HL-60 (cell line): ENCODE measurements at regions not wholly inside any gene's neighbourhood (a gene's known extent, or its start where the extent isn't known, plus 50 kb on each side); places are given as distances from the start of the nearest gene placed in this dataset.

Experiments used
- DNase-seq, 2 experiments: peaks; one replicate each; pipeline ENCODE4 v3.0.0-alpha.2; 2010 to 2020; ENCODE audit warnings: low read depth in 1 of 2, low spot score in 1 of 2
- H3K27ac ChIP-seq: fragments of 250-450 bp; sonication (Bioruptor Pico); replicated peaks from 2 replicates; pipeline ENCODE4 v1.5.1; 2020; ENCODE audit warnings: mild to moderate bottlenecking, moderate library complexity
- H3K27me3 ChIP-seq: fragments of 250-450 bp; sonication (Bioruptor Pico); 2 replicates; pipeline ENCODE4 v1.5.1; 2021; ENCODE audit warnings: mild to moderate bottlenecking, moderate library complexity; ENCODE audit not compliant: insufficient read depth, poor library complexity, severe bottlenecking
- H3K4me3 ChIP-seq: replicated peaks from 2 replicates; pipeline ENCODE4 v1.5.1; 2011; ENCODE audit warnings: mild to moderate bottlenecking, control low read depth, low read length; ENCODE audit not compliant: insufficient read depth
- CTCF ChIP-seq: IDR thresholded peaks from one replicate; pipeline ENCODE4 v1.5.1; 2011; ENCODE audit warnings: low read length, control low read depth, inconsistent platforms; ENCODE audit not compliant: insufficient read depth
- GABPA ChIP-seq: IDR thresholded peaks from 2 replicates; pipeline ENCODE4 v1.6.1; 2012; ENCODE audit warnings: low read depth
- POLR2AphosphoS5 ChIP-seq: IDR thresholded peaks from 2 replicates; pipeline ENCODE4 v1.6.1; 2012; ENCODE audit warnings: low read depth
- REST ChIP-seq: IDR thresholded peaks from 2 replicates; pipeline ENCODE4 v1.6.1; 2012; ENCODE audit warnings: low read depth; ENCODE audit not compliant: insufficient replicate concordance
- SPI1 ChIP-seq: IDR thresholded peaks from 2 replicates; pipeline ENCODE4 v1.6.1; 2012; ENCODE audit warnings: low read depth, mild to moderate bottlenecking, borderline replicate concordance

- H3K4me3 ChIP-seq, result no peak overlapping the region
- TF ChIP-seq REST (no peak), SPI1 (no peak), GABPA (no peak), POLR2AphosphoS5 (no peak), CTCF (no peak)
Observed at GRCh38 chr5:163724305-163724704, 218.9 kb downstream of the MAT2B start.

GRCh38 chr5:163727028-163727427 lies 221.6 kb downstream of the MAT2B start:
- H3K27me3 ChIP-seq, result no peaks in the 10 kb centered on the region
- no peak overlapping the region for H3K27ac ChIP-seq
- DNase-seq, result peak in 1 of 2 experiments; percentile 23
- no peak overlapping the region for H3K4me3 ChIP-seq
- TF ChIP-seq GABPA (no peak), SPI1 (peak; percentile 70; the same call in 1 of the 2 replicates)

More at GRCh38 chr5:163724305-163724704, 218.9 kb downstream of the MAT2B start:
- H3K27me3 ChIP-seq, result no peaks in the 10 kb centered on the region
- H3K27ac ChIP-seq, result no peak overlapping the region
- DNase-seq, result no peak

- Histone ChIP-seq H3K27ac (no peak overlapping the region), H3K27me3 (no peaks in the 10 kb centered on the region), H3K4me3 (no peak overlapping the region)
- TF ChIP-seq POLR2AphosphoS5 (no peak), REST (no peak), SPI1 (no peak), CTCF (no peak), GABPA (no peak)
- DNase-seq, result no peak
Observed at GRCh38 chr5:163730206-163730756, 224.9 kb downstream of the MAT2B start.

GRCh38 chr5:163731256-163731655 lies 225.8 kb downstream of the MAT2B start:
- DNase-seq, result no peak
- Histone ChIP-seq H3K27me3 (no peaks in the 10 kb centered on the region), H3K4me3 (no peak overlapping the region), H3K27ac (no peak overlapping the region)
- TF ChIP-seq REST (no peak), POLR2AphosphoS5 (no peak), SPI1 (no peak), CTCF (no peak), GABPA (no peak)
